HCT116 (cell line): ENCODE measurements at regions not wholly inside any gene's neighbourhood (a gene's known extent, or its start where the extent isn't known, plus 50 kb on each side); places are given as distances from the start of the nearest gene placed in this dataset.

Experiments
- ATF3 ChIP-seq: IDR thresholded peaks from 2 replicates; pipeline ENCODE4 v1.6.1; 2012
- CTCF ChIP-seq, 3 experiments: fragments of 200-600 bp in 1 of 3; sonication (generic) in 1 of 3; IDR thresholded peaks in 2 of 3; conservative IDR thresholded peaks in 1 of 3; 2 replicates each; pipeline ENCODE4 v1.5.1; 2012 to 2017; ENCODE audit warnings: low read depth in 2 of 3, low read length in 2 of 3, antibody characterized with exemption in 1 of 3, borderline replicate concordance in 1 of 3, control low read depth in 1 of 3, mild to moderate bottlenecking in 1 of 3, mixed read lengths in 1 of 3, mixed run types in 1 of 3, moderate library complexity in 1 of 3; ENCODE audit not compliant: insufficient read depth in 1 of 3
- EZH2 ChIP-seq: fragments of 200-600 bp; sonication (generic); IDR thresholded peaks from 2 replicates; pipeline ENCODE4 v1.6.1; 2017; ENCODE audit warnings: antibody characterized with exemption, mixed run types
- EZH2phosphoT487 ChIP-seq: fragments of 200-600 bp; IDR thresholded peaks from 2 replicates; pipeline ENCODE4 v1.6.1; 2018; ENCODE audit warnings: antibody characterized with exemption, borderline replicate concordance
- POLR2A ChIP-seq: IDR thresholded peaks from 2 replicates; pipeline ENCODE4 v1.7.0; 2011; ENCODE audit warnings: borderline replicate concordance; ENCODE audit not compliant: insufficient read depth, insufficient read length; ENCODE audit errors: extremely low read depth
- POLR2AphosphoS5 ChIP-seq: IDR thresholded peaks from 2 replicates; pipeline ENCODE4 v1.6.1; 2011; ENCODE audit warnings: mild to moderate bottlenecking, low read depth, low read length, moderate library complexity
- RAD21 ChIP-seq: IDR thresholded peaks from 2 replicates; pipeline ENCODE4 v1.6.1; 2012; ENCODE audit warnings: low read depth, mild to moderate bottlenecking
- SP1 ChIP-seq: IDR thresholded peaks from 2 replicates; pipeline ENCODE4 v1.6.1; 2012; ENCODE audit warnings: low read depth
- SRF ChIP-seq: IDR thresholded peaks from 2 replicates; pipeline ENCODE4 v1.6.1; 2012; ENCODE audit warnings: low read depth
- TCF7L2 ChIP-seq: IDR thresholded peaks from 2 replicates; pipeline ENCODE4 v1.7.0; 2011; ENCODE audit warnings: borderline replicate concordance, inconsistent platforms; ENCODE audit not compliant: insufficient read depth, insufficient read length; ENCODE audit errors: extremely low read depth
- YY1 ChIP-seq: IDR thresholded peaks from 2 replicates; pipeline ENCODE4 v1.6.1; 2011; ENCODE audit warnings: low read length, low read depth, moderate library complexity, mild to moderate bottlenecking; ENCODE audit not compliant: insufficient replicate concordance; ENCODE audit errors: extremely low read depth
- ZFX ChIP-seq: fragments of 450-650 bp; IDR thresholded peaks from 2 replicates; pipeline ENCODE4 v1.6.1; 2017
- ZNF274 ChIP-seq: fragments of 200-500 bp; sonication (Bioruptor generic); IDR thresholded peaks from 2 replicates; pipeline ENCODE4 v1.6.1; 2014; ENCODE audit warnings: mild to moderate bottlenecking, low read depth, low read length, inconsistent platforms

GRCh38 chr5:165227515-165227914 is 1722.1 kb downstream of the MAT2B start:
- TF ChIP-seq CTCF (IDR thresholded peaks at IDR 0.05 in 2 of 3, conservative IDR thresholded peaks at IDR 0.05 in 1 of 3; ENCODE audit: borderline replicate concordance in 1 of 3, insufficient read depth in 1 of 3, low read depth in 2 of 3, low read length in 2 of 3) (no peak), EZH2 (no peak), ZFX (no peak), POLR2A (no peak), TCF7L2 (no peak), SRF (no peak), SP1 (no peak), EZH2phosphoT487 (no peak), POLR2AphosphoS5 (no peak), ZNF274 (no peak), YY1 (no peak), ATF3 (no peak), RAD21 (no peak)
